ENCODE measurements at regions not wholly inside any gene's neighbourhood (a gene's known extent, or its start where the extent isn't known, plus 50 kb on each side); places are given as distances from the start of the nearest gene placed in this dataset.
A peak's percentile ranks its signal among the peaks of the same experiment; 100 is the strongest.

- no peak for DNase-seq
These were observed 94.6 kb downstream of the ZPLD1 start for GRCh38 chr3:102529452-102529851.

- DNase-seq, result no peak
These were observed 95.8 kb downstream of the ZPLD1 start for GRCh38 chr3:102530415-102531181.

GRCh38 chr3:102531686-102532085 lies 96.9 kb downstream of the ZPLD1 start:
- no peak for DNase-seq

- no peak for DNase-seq
These were observed 98.1 kb downstream of the ZPLD1 start for GRCh38 chr3:102532901-102533300.

GRCh38 chr3:102533784-102534183 lies 99.0 kb downstream of the ZPLD1 start:
- no peak for DNase-seq

- peak; percentile 5 for DNase-seq
These were observed 101.6 kb downstream of the ZPLD1 start for GRCh38 chr3:102536456-102536855.

- DNase-seq, result no peak
These were observed 102.3 kb downstream of the ZPLD1 start for GRCh38 chr3:102537123-102537522.

- no peak for DNase-seq
These were observed 109.9 kb downstream of the ZPLD1 start for GRCh38 chr3:102544741-102545140.

GRCh38 chr3:102545276-102545675 lies 110.5 kb downstream of the ZPLD1 start:
- DNase-seq, result no peak

GRCh38 chr3:102553876-102554275 lies 119.1 kb downstream of the ZPLD1 start:
- no peak for DNase-seq

GRCh38 chr3:102570511-102570910 lies 135.7 kb downstream of the ZPLD1 start:
- no peak for DNase-seq

GRCh38 chr3:102571006-102571405 lies 136.2 kb downstream of the ZPLD1 start:
- no peak for DNase-seq

GRCh38 chr3:102571720-102572384 lies 137.0 kb downstream of the ZPLD1 start:
- DNase-seq, result no peak

- DNase-seq, result no peak
These were observed 138.7 kb downstream of the ZPLD1 start for GRCh38 chr3:102573483-102574028.

- no peak for DNase-seq
These were observed 139.5 kb downstream of the ZPLD1 start for GRCh38 chr3:102574355-102574754.

- no peak for DNase-seq
These were observed 141.8 kb downstream of the ZPLD1 start for GRCh38 chr3:102576651-102577050.

GRCh38 chr3:102577082-102577789 lies 142.4 kb downstream of the ZPLD1 start:
- no peak for DNase-seq

GRCh38 chr3:102580760-102581159 lies 145.9 kb downstream of the ZPLD1 start:
- no peak for DNase-seq

- DNase-seq, result no peak
These were observed 151.7 kb downstream of the ZPLD1 start for GRCh38 chr3:102586485-102586884.

GRCh38 chr3:102593812-102594602 lies 159.2 kb downstream of the ZPLD1 start:
- no peak for DNase-seq

- DNase-seq, result no peak
These were observed 160.2 kb downstream of the ZPLD1 start for GRCh38 chr3:102595057-102595456.
